DMS153 treated with DMSO at 0.1 percent for 48 hours (cell line): ENCODE measurements at regions not wholly inside any gene's neighbourhood (a gene's known extent, or its start where the extent isn't known, plus 50 kb on each side); places are given as distances from the start of the nearest gene placed in this dataset.

Experiments used
- DNase-seq: peaks from one replicate; lab custom pipeline; 2025; ENCODE audit not compliant: unreplicated experiment; lab: John Stamatoyannopoulos, UW

- DNase-seq = no peak
Measured at GRCh38 chr2:41993435-41993925, 54.3 kb upstream of the PKDCC start.

DNA sequence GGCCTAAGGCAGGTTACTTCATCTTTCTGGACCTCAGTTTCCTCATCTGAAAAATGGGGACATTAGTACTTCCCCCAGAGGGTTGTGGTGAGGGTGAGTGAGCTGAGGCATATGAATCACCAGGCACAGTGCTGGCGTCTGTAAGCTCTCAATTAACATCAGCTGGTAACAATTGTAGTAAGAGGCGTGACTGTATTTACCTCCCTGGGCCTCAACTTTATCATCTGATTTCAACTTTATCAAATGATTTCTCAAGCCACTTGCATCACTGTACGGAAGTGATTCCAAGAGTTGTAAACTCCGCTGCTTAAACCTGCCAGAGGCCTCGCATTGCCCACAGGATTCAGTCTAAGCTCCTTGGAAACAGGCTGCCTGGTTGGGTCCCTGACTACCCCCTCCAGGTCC is 53.6 kb upstream of the PKDCC start:
- DNase-seq = no peak

GRCh38 chr2:41994661-41995060 is 53.2 kb upstream of the PKDCC start:
- no peak for DNase-seq

DNA sequence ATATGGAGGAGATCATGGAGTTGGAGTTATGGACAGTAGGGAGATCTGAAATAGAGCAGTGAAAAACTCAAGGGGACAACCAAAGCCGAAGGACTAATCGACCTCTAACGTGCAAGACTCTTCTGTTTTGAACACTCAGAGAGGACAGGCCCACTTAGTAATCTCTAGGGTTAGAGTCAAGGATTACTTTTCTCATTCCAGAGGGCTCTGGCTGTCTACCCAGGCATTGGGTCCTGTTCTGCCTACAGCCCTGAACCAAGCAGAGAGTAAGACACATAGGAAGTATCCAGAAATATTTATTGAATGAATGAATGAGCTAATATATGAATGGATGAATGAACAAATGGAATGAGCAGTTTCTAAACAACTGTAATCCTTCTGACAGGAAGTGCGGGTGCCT is 50.3 kb upstream of the PKDCC start:
- DNase-seq = no peak
